ENCODE measurements at regions not wholly inside any gene's neighbourhood (a gene's known extent, or its start where the extent isn't known, plus 50 kb on each side); places are given as distances from the start of the nearest gene placed in this dataset.
"Not testable (repeated sequence)": the region's sequence is repeated elsewhere in the genome, so short reads cannot be mapped to it uniquely, and the experiment has no call there.

DNA sequence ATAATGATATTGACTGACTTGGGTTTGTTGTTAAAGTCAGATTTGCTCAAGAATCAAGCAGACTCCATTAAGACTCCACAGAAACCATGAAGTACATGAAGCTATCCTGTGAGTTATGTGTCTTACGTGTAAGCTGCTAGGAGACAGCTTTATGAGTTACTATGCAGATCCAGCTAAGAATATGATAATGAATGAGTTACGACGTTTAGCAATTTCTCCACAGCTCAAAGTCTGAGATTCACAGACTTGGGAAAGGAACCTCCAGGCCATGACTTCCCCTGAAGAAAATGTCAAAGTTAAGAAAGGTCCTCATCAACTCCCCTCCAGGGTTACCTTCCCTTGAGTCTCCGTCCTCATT is 211.9 kb upstream of the HNRNPA3 start:
- DNase-seq: no peak

DNA sequence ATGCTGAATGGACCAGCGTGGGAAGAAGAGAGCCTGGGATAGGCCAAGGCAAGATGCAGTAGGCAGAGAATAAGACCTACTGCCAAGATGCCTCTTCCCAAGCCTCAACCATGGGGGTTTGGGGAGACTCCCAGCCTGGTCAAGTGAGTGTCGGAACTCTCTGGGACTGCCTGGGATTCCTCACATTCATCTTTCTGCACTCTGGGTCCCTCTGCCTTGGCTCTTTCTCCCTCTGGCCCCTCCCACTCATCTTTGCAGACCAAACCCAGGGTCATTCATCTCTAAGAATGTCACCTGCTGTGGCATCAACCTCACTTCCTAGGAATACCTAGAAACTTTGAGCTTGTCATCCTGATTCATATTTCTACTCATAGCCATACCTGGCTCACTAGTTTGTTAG is 211.3 kb upstream of the HNRNPA3 start:
- no peak for DNase-seq

DNA sequence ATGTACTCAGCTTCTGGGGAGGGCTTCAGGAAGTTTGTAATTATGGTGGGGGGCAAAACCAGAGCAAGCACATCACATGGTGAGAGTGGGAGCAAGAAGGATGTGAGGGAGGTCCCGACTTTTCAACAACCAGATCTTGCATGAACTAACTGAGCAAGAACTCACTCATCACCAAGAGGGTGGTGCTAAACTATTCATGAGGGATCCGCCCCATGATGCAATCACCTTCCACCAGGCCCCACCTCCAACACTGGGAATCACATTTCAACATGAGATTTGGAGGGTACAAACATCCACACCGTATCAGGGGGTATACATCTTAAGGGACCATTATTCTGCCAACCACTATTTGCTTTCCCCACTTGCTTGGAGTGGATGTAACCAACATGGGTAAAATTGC is 209.6 kb upstream of the HNRNPA3 start:
- DNase-seq: no peak

DNA sequence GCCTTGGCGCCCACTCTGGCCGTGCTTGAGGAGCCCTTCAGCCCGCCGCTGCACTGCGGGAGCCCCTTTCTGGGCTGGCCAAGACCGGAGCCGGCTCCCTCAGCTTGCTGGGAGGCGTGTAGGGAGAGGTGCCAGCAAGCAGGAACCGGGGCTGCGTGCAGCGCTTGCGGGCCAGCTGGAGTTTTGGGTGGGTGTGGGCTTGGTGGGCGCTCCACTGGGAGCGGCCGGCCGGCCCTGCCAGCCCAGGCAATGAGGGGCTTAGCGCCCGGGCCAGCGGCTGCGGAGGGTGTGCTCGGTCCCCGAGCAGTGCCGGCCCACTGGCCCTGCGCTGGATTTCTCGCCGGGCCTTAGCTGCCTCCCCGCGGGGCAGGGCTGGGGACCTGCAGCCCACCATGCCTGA is 204.9 kb upstream of the HNRNPA3 start:
- not testable (repeated sequence) for DNase-seq

DNA sequence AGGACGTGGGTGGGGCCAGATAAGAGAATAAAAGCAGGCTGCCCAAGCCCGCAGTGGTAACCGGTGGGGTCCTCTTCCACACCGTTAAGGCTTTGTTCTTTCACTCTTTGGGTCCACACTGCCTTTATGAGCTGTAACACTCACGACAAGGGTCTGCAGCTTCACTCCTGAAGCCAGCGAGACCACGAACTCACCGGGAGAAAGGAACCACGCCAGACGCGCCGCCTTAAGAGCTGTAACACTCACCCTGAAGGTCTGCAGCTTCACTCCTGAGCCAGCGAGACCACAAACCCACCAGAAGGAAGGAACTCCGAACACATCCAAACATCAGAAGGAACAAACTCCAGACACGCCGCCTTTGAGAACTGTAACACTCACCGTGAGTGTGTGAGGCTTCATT is 203.9 kb upstream of the HNRNPA3 start:
- not testable (repeated sequence) for DNase-seq

DNA sequence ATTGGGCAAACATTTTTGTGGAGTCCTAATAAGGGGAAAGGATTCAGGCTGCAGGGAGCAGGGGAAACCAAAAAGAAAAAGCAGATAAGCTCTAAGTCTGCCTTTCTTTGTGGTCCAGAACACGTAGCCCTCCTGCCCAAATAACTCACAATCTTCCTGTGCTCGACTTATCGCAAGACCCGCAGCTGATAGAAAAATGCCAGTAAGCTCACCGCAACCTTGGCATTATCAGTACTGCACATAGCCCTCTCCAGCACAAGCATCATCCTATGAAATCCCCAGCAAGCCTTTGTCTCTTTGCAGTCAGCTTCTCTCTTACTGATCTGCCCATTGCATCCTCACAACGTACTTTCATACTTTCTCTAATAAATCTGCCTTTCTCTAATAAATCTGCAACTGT is 202.4 kb upstream of the HNRNPA3 start:
- DNase-seq: no peak

DNA sequence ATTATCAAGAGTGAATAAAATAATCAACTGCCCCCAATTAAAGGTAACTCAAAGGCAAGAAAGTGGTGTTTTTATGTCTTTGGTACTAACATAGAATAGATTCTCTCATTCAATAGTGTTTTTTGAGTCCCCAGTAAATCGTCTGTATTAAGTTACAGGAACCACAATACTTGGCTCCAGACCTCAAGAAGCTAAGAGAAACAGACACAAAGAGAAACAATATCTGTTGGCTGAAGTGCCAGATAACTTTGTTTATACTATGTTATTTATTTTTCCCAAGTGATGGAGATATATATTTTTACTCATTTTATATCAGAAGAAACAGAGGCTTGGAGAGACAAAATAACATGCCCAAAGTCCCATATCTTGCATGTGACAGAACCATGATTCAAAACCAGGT is 201.7 kb upstream of the HNRNPA3 start:
- DNase-seq: no peak

DNA sequence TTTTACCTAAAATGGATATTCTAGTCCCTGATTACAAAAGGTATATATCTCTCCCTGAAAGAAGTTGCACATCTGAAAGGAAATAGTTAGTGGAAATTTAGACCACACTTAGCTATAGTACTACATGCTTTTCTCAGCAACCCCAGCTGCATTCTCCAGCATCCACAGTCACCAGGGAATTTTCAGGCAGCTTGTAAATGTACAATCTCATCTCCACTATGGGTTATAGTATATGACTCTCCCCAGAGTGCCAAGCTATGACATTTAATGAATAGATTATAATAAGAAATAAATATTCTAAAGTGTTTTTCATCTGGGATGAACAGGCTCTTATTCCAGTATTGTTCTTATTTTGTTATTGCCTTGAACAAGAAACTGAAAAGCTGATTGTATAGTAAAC is 197.6 kb upstream of the HNRNPA3 start:
- DNase-seq: no peak

DNA sequence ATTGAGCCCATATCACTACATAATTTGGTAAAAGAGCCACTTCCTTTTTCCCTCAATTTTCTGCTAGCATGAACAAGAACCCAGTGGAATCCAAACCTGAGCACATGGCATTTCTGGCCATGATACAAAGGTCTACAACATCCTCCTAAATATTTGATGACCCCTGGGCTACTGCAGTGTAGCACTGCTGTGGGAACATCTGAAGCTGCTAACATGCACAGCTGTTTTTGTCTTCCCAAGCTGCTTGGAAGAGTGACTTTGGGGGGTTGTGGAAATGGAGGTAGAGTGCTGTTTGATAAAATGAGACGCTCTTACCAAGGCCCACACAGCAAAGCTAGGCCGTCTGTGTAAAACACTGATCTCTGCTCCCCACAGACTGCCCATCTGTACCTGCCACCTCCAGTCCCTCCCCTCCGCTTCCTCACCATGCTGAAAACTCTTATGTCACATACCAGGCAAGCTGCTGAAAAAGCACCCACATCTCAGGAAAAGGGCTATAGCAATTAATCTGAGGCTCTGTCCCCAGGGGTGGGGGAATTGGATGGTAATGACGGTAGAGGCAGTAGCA is 197.2 kb upstream of the HNRNPA3 start:
- DNase-seq: no peak

DNA sequence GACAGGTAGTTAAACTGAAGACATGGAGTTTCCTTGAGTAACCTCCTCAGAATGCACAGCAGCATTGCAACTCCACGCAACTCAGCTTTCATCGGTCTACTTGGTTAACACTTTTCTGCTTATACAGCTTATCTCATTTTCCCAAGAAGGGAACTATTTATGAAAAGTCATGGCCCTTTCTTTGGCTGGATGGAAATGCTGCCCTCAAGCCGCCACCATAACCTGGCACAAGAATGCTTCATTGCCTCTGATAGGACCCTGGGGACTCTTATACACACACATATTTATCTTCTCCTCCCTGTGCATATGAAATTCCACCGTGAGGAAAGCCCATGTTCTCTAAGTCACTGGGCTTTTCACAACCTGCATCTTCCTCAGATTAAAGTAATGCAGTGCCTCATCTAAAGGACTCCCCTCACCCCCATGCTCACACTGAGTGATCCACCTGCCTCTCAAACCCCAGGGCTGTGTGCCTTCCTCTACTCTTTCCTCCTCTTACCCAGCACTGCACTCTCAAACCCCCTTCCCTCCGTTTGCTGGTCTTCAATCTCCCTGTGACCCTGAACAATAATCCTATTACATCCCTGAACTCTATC is 192.0 kb upstream of the HNRNPA3 start:
- no peak for DNase-seq

DNA sequence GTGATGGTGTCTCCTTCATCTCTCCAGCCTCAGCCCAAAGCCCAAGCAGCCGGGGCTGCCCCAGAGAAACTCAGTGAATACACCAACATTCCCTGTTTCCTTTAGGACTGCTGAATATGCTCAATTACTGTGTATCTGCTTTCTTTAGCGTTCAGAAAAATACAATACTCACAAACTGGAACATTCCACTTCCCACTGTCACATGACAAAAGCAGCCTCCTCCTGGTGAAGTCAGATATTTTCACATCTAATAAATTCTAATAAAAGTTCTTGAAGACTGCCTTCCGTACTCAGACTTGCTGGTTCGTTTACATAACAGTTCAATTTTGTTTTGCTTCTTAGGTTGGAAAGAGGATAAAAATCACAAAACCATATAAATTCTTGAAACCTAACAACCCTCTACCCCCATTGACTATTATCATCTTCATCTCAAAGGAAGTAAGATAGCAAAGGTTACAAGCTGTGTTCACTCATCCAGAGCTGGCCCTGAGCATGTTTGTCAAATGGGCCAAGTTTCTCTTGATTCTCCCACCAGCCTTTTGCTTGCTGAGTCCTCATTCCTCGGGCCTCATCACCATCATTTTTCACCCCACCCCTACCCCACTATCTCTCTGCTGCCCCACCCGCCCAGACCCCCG is 190.8 kb upstream of the HNRNPA3 start:
- no peak for DNase-seq

DNA sequence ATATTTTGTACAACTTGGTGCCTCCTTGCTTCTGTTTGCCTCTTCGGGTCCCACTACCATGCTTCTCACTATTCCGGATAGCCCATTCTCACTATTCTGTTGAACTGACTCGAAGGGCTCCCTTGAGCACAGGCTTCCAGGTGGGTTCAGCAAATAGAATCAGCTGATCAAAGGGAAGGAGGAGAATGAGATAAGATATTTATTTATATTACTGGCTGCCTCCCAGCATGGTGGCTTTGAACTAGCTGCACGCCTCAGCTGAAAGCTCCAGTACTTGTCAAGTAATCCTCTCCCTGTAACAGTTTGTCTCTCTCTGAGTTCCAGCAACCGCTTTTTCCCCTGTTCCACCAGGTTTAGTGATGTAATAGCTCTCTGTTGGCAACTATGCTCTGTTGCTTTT is 187.8 kb upstream of the HNRNPA3 start:
- DNase-seq: no peak

DNA sequence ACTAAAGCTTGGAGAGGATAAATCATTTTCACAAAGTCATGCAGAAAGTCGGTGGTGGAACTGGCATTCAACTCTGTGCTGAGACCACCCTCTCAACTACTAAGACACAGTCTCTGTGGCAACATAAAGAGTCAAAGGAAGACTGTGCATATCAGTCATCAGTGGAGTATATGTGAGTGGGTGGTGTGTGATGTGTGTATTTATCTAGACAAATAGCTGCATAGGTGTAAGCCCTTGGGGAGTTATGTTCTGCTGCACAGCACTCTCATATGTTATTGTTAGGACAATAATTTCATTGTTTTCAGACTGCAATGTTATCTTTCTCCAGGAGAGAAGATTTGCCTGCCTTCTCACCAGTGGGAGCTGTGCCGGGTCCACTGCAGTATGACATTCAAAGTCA is 186.3 kb upstream of the HNRNPA3 start:
- no peak for DNase-seq

DNA sequence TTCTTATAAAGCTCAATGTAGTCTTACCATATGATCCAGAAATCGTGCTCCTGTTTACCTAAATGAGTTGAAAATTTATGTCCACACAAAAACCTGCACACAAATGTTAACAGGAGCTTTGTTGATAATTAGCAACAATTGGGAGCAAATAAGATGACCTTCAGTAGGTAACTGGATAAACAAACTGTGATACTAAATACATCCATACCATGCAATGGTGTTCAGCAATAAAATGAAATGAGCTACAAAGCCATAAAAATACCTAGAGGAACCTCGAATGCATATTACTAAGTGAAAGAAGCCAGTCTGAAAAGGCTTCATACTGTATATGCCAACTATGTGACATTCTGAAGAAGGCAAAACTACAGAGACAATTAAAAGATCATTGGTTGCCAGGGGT is 185.6 kb upstream of the HNRNPA3 start:
- DNase-seq: no peak

DNA sequence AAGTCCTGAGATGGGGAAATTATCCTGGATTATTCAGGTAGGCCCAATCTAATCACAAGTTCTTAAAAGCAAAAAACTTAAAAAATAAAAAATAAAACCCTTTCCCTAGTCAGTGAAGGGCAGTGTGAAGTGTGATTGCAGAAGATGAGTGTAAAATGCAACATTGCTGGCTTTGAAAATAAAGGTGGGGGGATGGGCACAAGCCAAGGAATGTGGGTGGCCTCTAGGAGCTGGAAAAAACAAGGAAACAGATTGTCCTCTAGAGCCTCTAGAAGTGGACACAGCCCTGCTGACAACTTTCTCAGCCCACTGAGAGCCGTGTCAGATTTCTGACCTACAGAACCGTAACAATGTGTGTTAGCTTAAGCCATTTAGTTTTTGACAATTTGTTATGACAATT is 184.3 kb upstream of the HNRNPA3 start:
- DNase-seq: no peak

DNA sequence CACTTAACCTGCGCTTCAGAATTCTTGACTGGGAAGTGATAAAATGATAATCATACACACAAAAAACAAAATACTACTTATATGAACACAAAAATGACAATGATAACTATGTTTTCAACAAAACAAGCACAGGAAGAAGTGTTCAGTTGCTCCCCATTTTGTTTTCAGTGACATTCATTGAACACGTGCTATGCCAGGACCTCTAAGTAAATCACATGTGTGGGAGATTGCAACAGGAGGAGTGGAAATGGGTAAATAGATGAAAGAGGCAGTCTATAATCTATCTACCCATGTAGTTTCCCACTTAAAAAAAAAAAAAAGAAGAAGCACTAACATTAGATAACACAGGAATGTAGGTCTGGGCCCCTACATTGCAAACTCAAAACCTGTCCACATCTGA is 183.5 kb upstream of the HNRNPA3 start:
- DNase-seq: no peak

DNA sequence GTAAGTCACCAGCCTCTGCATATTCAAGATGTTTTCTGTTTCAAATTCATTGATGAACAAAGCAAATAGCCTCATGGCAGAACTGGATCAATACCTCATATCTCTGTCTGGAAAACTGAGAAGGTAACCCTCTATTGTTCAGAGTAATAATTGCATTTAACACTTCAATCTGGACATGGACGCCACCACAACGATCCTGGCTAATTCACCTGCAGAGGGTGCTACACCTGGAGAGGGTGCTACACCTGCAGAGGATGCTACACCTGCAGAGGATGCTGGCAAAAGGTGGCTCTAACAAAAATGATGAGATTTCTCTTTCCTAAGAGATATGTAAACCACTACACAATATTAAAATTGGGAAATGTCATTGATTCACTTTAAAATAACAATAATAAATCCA is 183.1 kb upstream of the HNRNPA3 start:
- no peak for DNase-seq

DNA sequence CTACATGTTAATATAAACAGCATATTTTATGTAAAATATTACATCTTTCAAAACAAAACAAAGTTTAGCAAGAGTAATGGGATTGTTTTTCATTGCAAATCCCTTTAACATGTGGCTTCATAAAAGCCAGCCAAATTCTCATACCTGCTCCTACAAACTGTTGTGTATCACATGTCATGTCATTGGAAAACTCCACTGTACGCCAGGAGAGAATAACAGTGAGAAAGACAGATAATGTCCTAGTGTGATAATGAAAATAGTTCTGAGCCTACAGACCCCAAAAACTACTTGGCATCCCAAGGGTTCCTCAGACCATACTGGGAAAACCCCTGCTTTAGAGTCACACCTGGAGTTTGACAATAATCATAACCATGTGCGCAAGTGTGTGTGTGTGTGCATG is 182.7 kb upstream of the HNRNPA3 start:
- no peak for DNase-seq

DNA sequence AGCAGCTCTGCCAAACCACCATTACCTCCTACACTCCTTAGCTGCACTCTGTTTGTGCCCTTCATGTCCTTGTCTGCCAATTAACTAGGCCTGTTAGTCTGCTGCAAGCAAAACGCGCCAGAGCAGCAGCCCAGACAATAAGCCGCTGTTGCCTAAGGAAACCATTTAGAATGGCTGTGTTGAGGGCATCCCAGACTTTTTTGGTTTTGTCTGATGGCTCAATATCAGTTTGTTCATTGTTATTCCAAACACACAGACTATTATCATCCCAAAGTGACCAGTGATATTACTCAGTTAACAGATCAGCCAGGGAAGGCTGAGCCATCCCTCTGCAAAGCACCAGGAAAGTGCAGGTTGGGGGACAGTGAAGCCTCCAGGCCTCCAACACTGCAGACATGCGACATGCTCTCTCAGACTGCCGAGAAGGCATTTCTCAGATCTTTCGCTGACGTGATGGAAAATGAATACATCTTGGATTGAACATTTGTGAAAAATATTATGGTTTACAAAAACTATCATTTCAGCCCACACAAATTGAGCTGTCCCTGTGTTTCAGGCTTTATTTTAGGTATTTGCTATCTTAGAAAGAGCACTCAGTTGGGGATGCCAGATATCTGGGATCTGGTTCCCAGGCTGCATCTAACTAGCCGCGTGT is 182.0 kb upstream of the HNRNPA3 start:
- peak; percentile 41 for DNase-seq

DNA sequence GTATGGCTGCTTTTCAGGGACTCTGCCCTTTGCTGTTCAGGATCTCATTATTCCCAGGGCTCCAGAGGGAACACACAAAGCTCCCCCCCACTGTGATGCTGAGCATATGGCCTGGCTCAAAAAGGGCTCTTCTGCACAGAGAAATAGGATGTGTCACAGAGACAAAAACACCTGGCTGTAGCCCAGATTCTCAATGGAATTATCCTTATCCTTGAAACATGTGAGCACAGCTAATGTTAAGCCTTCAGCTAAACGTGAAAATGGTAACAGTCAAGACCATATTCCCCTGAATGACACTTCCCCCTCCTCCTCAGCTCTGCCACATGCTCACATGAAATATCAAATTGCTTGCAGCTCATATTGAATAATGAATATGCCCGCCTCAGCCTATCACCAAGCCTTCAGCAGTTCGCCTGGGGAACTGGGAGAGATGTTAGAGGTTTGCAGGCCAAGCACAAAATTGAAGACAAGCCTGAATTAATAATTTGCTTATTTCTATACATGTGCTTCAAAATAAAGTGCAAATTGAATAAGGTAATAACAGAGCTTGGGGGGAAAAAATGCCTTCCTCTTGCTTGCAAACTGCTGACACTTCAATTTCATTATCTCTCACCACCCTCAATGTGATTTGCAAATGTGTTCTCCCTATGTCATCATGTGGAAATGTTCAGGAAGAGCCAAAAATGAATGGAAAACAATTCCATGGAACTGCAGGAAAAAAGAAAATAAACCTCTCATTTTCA is 181.0 kb upstream of the HNRNPA3 start:
- no peak for DNase-seq

DNA sequence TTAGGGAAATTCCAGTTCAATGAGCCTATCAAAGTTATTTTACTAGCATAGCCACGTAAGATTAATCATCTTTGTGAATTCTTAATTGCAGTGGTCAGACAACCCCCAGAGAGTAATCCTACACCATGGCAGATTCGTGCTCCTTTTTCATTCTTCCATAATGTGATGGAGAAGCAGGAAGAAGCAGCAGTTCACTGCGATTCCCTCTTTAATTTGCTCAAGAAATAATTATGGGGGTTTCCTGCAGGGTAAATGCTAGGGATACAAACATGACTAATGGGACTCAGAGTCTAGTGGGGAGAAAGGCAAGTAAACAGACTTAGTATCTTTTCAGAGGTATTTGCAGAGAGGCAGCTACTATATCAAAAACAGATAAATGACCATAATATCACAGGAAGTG is 175.8 kb upstream of the HNRNPA3 start:
- no peak for DNase-seq

DNA sequence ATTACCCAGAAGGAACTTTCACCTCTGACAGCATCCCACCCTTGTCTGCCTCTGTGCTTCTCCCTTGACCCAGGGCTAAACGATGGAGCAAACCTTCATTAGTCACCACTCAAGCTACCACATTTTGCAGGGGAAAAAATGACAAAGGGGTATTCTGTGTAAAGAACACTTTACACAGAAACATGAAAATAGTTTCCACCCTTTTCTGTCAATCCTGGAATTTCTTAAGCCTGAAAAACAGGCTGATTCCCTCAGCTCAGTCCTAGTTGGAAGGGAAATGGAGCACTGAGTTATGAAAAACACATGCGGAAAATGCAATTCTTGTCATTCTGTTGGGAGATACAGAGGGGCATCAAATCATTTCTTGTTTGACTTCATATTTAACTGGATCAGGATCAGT is 175.0 kb upstream of the HNRNPA3 start:
- DNase-seq: no peak

DNA sequence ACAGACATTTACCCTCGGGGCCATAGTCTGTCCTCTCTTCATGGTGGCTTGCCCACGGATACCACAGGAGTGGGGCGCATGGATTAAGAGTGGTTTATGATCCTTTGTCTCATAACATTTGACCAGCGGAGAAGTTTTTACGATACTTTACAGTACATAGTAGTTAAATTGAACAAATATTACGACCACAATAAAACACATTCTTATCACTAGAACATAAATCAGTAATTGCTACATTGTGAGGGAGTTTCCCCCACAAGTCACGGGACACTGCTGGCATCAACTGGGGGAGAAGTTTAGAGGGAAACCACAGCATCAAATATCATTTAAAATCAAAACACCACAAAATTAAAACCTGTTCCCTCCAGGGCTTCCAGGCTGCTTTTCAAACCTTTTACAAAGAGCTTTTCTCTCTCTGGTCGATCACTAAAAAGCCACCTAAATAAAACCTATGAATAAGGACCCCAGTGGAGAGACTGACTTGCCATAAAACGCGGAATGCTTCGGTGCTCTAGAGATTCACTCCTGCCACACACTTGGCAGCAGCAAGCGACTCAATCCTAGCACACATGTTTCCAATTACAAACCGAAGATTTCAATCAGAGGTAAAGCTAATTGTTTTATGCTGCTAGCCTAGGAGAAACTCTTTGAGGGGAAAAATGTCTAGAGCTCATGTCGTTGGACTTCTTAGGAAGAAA is 173.7 kb upstream of the HNRNPA3 start:
- DNase-seq: no peak

Measured in NCI-H1436 (cell line).